GM12892 (cell line): ENCODE measurements at regions not wholly inside any gene's neighbourhood (a gene's known extent, or its start where the extent isn't known, plus 50 kb on each side); places are given as distances from the start of the nearest gene placed in this dataset.

Source experiments
- POLR2A ChIP-seq: IDR thresholded peaks from 2 replicates; pipeline ENCODE4 v1.6.1; 2011; ENCODE audit warnings: low read depth, low read length, control low read depth
- POLR2AphosphoS5 ChIP-seq: IDR thresholded peaks from 2 replicates; pipeline ENCODE4 v1.6.1; 2011; ENCODE audit warnings: low read depth, low read length, control low read depth
- TAF1 ChIP-seq: IDR thresholded peaks from 2 replicates; pipeline ENCODE4 v1.6.1; 2011; ENCODE audit warnings: low read depth, mild to moderate bottlenecking, control low read depth, low read length, borderline replicate concordance

GRCh38 chr3:25069970-25070369, 358.1 kb upstream of the RARB start:
- TF ChIP-seq POLR2A (no peak), POLR2AphosphoS5 (no peak), TAF1 (no peak)
